ENCODE measurements at regions not wholly inside any gene's neighbourhood (a gene's known extent, or its start where the extent isn't known, plus 50 kb on each side); places are given as distances from the start of the nearest gene placed in this dataset.

- intact Hi-C loops (cut with micrococcal nuclease; ENCODE audit: unreplicated experiment): no loop called here
- in situ Hi-C loops (cut with MboI): no loop called here
- Histone ChIP-seq H3K4me1 (ENCODE audit: control insufficient read depth, insufficient read depth, low read length) (no peaks in the 10 kb centered on the region), H3K9ac (ENCODE audit: control insufficient read depth, insufficient read depth, low read length) (no peak overlapping the region), H3K27me3 (replicated peaks in 1 of 2; ENCODE audit: control insufficient read depth in 2 of 2, insufficient read depth in 2 of 2, low read length in 1 of 2) (no peaks in the 10 kb centered on the region), H3K27ac (ENCODE audit: control insufficient read depth, insufficient read depth) (no peak overlapping the region), H3K36me3 (ENCODE audit: control insufficient read depth in 2 of 2, insufficient read depth in 2 of 2, low read length in 1 of 2) (no peaks in the 10 kb centered on the region), H2AFZ (ENCODE audit: control insufficient read depth, low read depth, low read length) (no peak overlapping the region), H3K79me2 (ENCODE audit: control insufficient read depth, insufficient read depth, low read length) (no peaks in the 10 kb centered on the region), H3K4me3 (no peak overlapping the region), H4K20me1 (ENCODE audit: control insufficient read depth, insufficient read depth) (no peaks in the 10 kb centered on the region), H3K4me2 (ENCODE audit: control insufficient read depth, insufficient read depth) (no peak overlapping the region), H3K9me3 (replicated peaks; ENCODE audit: control insufficient read depth, insufficient read depth, low read length) (no peaks in the 10 kb centered on the region)
- TF ChIP-seq IRF4 (IDR thresholded peaks at IDR 0.05; ENCODE audit: low read depth, low read length) (no peak), CUX1 (IDR thresholded peaks at IDR 0.05; ENCODE audit: insufficient replicate concordance, low read depth, low read length) (no peak), NFYB (IDR thresholded peaks at IDR 0.05; ENCODE audit: insufficient read depth, low read depth, low read length) (no peak), NKRF (conservative IDR thresholded peaks at IDR 0.05) (no peak), PML (IDR thresholded peaks at IDR 0.05; ENCODE audit: low read length) (no peak), HDAC2 (IDR thresholded peaks at IDR 0.05) (no peak), CEBPB (IDR thresholded peaks at IDR 0.05; ENCODE audit: borderline replicate concordance in 1 of 2, low read depth in 2 of 2, low read length in 2 of 2) (no peak), YY1 (IDR thresholded peaks at IDR 0.05; ENCODE audit: low read depth, low read length) (no peak)
- BruUV-seq (replicated peaks): no TSS peak
- ChIA-PET RAD21 (ENCODE audit: unreplicated experiment) (no interaction called here), SMC1A (ENCODE audit: uncharacterized antibody, unreplicated experiment) (no interaction called here), POLR2A (no interaction called here), CTCF (interaction anchor here (0.5 kb wide), 1 partner anchor 16 kb away, joined by 3 read pairs; no protein-coding TSS in a partner anchor)
- FAIRE-seq (no peak), DNase-seq (ENCODE audit: low read depth, low spot score) (no peak), ATAC-seq (no peak)
- WGBS (ENCODE audit: insufficient coverage, insufficient replicate concordance, low lambda C conversion rate, missing lambda C conversion rate): 48% methylated on average over 2 of the region's 2 CpGs
Measured at GRCh38 chr10:112071596-112072133, 111.9 kb downstream of the GPAM start.
